GM23338 (cell line): ENCODE measurements at regions not wholly inside any gene's neighbourhood (a gene's known extent, or its start where the extent isn't known, plus 50 kb on each side); places are given as distances from the start of the nearest gene placed in this dataset.

Experiments
- ATAC-seq: fragments of 200-7000 bp; cut with Tn5 transposase; 3 replicates; pipeline ENCODE4 v1.9.1; 2020
- DNase-seq: peaks from one replicate; pipeline ENCODE4 v3.0.0-alpha.2; 2015; ENCODE audit warnings: low spot score
- H2AFZ ChIP-seq: fragments of 200-600 bp; sonication (generic); 2 replicates; pipeline ENCODE4 v1.8.0; 2016; ENCODE audit warnings: antibody characterized with exemption, mild to moderate bottlenecking, moderate library complexity
- H3F3A ChIP-seq: fragments of 200-600 bp; sonication (generic); replicated peaks from 2 replicates; pipeline ENCODE4 v1.8.0; 2017; ENCODE audit warnings: antibody characterized with exemption, mixed run types, low read depth
- H3K27ac ChIP-seq: fragments of 200-600 bp; sonication (generic); 2 replicates; pipeline ENCODE4 v1.6.1; 2016; ENCODE audit warnings: low read depth
- H3K27me3 ChIP-seq: fragments of 200-600 bp; sonication (generic); 2 replicates; pipeline ENCODE4 v1.8.0; 2016; ENCODE audit warnings: mild to moderate bottlenecking, mixed run types, moderate library complexity; ENCODE audit not compliant: insufficient read depth
- H3K36me3 ChIP-seq: fragments of 200-600 bp; sonication (generic); 2 replicates; pipeline ENCODE4 v1.8.0; 2016; ENCODE audit warnings: mild to moderate bottlenecking; ENCODE audit not compliant: insufficient read depth
- H3K4me1 ChIP-seq: fragments of 200-600 bp; sonication (generic); 2 replicates; pipeline ENCODE4 v1.8.0; 2016; ENCODE audit warnings: mild to moderate bottlenecking, moderate library complexity; ENCODE audit not compliant: insufficient read depth
- H3K4me2 ChIP-seq: fragments of 200-600 bp; sonication (generic); 2 replicates; pipeline ENCODE4 v1.7.1; 2017; ENCODE audit warnings: mixed run types
- H3K4me3 ChIP-seq: fragments of 200-600 bp; sonication (generic); 2 replicates; pipeline ENCODE4 v1.6.1; 2016; ENCODE audit warnings: mixed run types
- H3K79me2 ChIP-seq: fragments of 200-600 bp; sonication (generic); replicated peaks from 2 replicates; pipeline ENCODE4 v1.8.0; 2017; ENCODE audit warnings: mild to moderate bottlenecking; ENCODE audit not compliant: insufficient read depth
- H3K9me2 ChIP-seq: fragments of 200-600 bp; sonication (generic); 2 replicates; pipeline ENCODE4 v1.8.0; 2017; ENCODE audit not compliant: insufficient read depth
- H4K20me1 ChIP-seq: fragments of 200-600 bp; sonication (generic); replicated peaks from 2 replicates; pipeline ENCODE4 v1.8.0; 2017; ENCODE audit warnings: mild to moderate bottlenecking; ENCODE audit not compliant: insufficient read depth
- H3K27ac Mint-ChIP-seq: 2 replicates; pipeline ENCODE4 v1.8.0; 2020; ENCODE audit warnings: inconsistent platforms, mild to moderate bottlenecking, moderate library complexity, mixed read lengths
- H3K27me3 Mint-ChIP-seq: 3 replicates; pipeline ENCODE4 v1.8.0; 2022; ENCODE audit warnings: low read depth, mild to moderate bottlenecking, moderate library complexity, mixed read lengths, inconsistent platforms; ENCODE audit not compliant: insufficient read depth, poor library complexity
- H3K36me3 Mint-ChIP-seq: 3 replicates; pipeline ENCODE4 v1.8.0; 2021; ENCODE audit warnings: low read depth, mild to moderate bottlenecking, inconsistent platforms, moderate library complexity, mixed read lengths
- H3K4me1 Mint-ChIP-seq: 3 replicates; pipeline ENCODE4 v1.8.0; 2020; ENCODE audit warnings: mild to moderate bottlenecking, inconsistent platforms, mixed read lengths
- H3K4me3 Mint-ChIP-seq: 3 replicates; pipeline ENCODE4 v1.8.0; 2021; ENCODE audit warnings: moderate library complexity, mild to moderate bottlenecking, inconsistent platforms, mixed read lengths
- H3K9me3 Mint-ChIP-seq: 3 replicates; pipeline ENCODE4 v1.8.0; 2020; ENCODE audit warnings: moderate library complexity, mild to moderate bottlenecking, inconsistent platforms, mixed read lengths
- CREB1 ChIP-seq: fragments of 250-450 bp; sonication (Bioruptor Pico); IDR thresholded peaks from 2 replicates; pipeline ENCODE4 v1.5.0; 2020; ENCODE audit warnings: low read depth, mild to moderate bottlenecking, moderate library complexity
- CTCF ChIP-seq, 2 experiments: fragments of 200-600 bp in 1 of 2; sonication (generic) in 1 of 2; conservative IDR thresholded peaks; 2 replicates each; pipeline versions ENCODE4 v1.5.1 to v1.6.1; 2016 to 2017; ENCODE audit warnings: antibody characterized with exemption in 2 of 2, low read depth in 2 of 2, mild to moderate bottlenecking in 2 of 2, moderate library complexity in 1 of 2
- EZH2 ChIP-seq: fragments of 200-600 bp; sonication (generic); IDR thresholded peaks from one replicate; pipeline ENCODE4 v1.8.0; 2017; ENCODE audit warnings: antibody characterized with exemption, mild to moderate bottlenecking, low read depth; ENCODE audit not compliant: unreplicated experiment
- EZH2phosphoT487 ChIP-seq: fragments of 200-600 bp; sonication (generic); IDR thresholded peaks from one replicate; pipeline ENCODE4 v1.8.1; 2018; ENCODE audit warnings: antibody characterized with exemption; ENCODE audit not compliant: unreplicated experiment
- NANOG ChIP-seq: IDR thresholded peaks from 2 replicates; pipeline ENCODE4 v1.6.1; 2016; ENCODE audit warnings: antibody characterized with exemption, borderline replicate concordance
- STAT1 ChIP-seq: IDR thresholded peaks from one replicate; pipeline ENCODE4 v1.6.1; 2016; ENCODE audit warnings: antibody characterized with exemption; ENCODE audit not compliant: unreplicated experiment
- ZNF114 ChIP-seq: fragments of 250-450 bp; sonication (Bioruptor Pico); IDR thresholded peaks from 2 replicates; pipeline ENCODE4 v1.5.0; 2020; ENCODE audit warnings: mild to moderate bottlenecking, moderate library complexity
- ZNF331 ChIP-seq: fragments of 250-450 bp; sonication (Bioruptor Pico); IDR thresholded peaks from 2 replicates; pipeline ENCODE4 v1.5.0; 2020; ENCODE audit warnings: low read depth, mild to moderate bottlenecking, moderate library complexity
- ZNF462 ChIP-seq: fragments of 250-450 bp; sonication (Bioruptor Pico); IDR thresholded peaks from 2 replicates; pipeline ENCODE4 v1.5.0; 2020; ENCODE audit warnings: mild to moderate bottlenecking, moderate library complexity

- Histone ChIP-seq H3K4me2 (peak overlapping the region; percentile 89), H3K27ac (no peak overlapping the region), H4K20me1 (no peaks in the 10 kb centered on the region), H3K79me2 (no peaks in the 10 kb centered on the region), H3F3A (peaks cover 14% of the 10 kb centered on the region; the same call in 1 of the 2 replicates), H2AFZ (peak overlapping the region; percentile 98), H3K27me3 (peaks cover 20% of the 10 kb centered on the region), H3K9me2 (no peaks in the 10 kb centered on the region), H3K4me3 (peak overlapping the region; percentile 66), H3K4me1 (peaks cover 51% of the 10 kb centered on the region), H3K36me3 (no peaks in the 10 kb centered on the region)
- ATAC-seq (peak; percentile 14), DNase-seq (peak; percentile 48)
- Mint-ChIP-seq H3K27me3 (peaks cover 33% of the 10 kb centered on the region), H3K4me3 (peak overlapping the region; percentile 78), H3K9me3 (no peaks in the 10 kb centered on the region; the same call in 2 of the 3 replicates), H3K36me3 (no peaks in the 10 kb centered on the region), H3K4me1 (peaks cover 46% of the 10 kb centered on the region), H3K27ac (no peak overlapping the region)
- TF ChIP-seq STAT1 (no peak), ZNF114 (no peak), NANOG (no peak; the same call in 1 of the 2 replicates), ZNF331 (CRISPR knock-in tag) (no peak), ZNF462 (CRISPR knock-in tag) (no peak), CTCF (conservative IDR thresholded peaks at IDR 0.05; ENCODE audit: low read depth in 2 of 2) (no peak), EZH2 (no peak), EZH2phosphoT487 (no peak), CREB1 (CRISPR knock-in tag) (no peak)
Observed at GRCh38 chr12:115452751-115453281, 768.8 kb upstream of the TBX3 start.
